Esophagus squamous epithelium (tissue), 4 donors: ENCODE measurements at regions not wholly inside any gene's neighbourhood (a gene's known extent, or its start where the extent isn't known, plus 50 kb on each side); places are given as distances from the start of the nearest gene placed in this dataset.

Source experiments
- POLR2A ChIP-seq, 4 donors: fragments of 450-650 bp; IDR thresholded peaks; one replicate each; pipeline ENCODE4 v1.6.1; 2017; ENCODE audit warnings: antibody characterized with exemption in 4 of 4, mild to moderate bottlenecking in 4 of 4, moderate library complexity in 3 of 4
- TF ChIP-seq, protein P1 (sequence below), 6 experiments: fragments of 450-650 bp in 4 of 6; fragments of 200-600 bp in 2 of 6; sonication (generic) in 2 of 6; IDR thresholded peaks; one replicate each; pipeline ENCODE4 v1.5.1; 2016 to 2019; ENCODE audit warnings: antibody characterized with exemption in 6 of 6, mild to moderate bottlenecking in 4 of 6, moderate library complexity in 4 of 6

DNA sequence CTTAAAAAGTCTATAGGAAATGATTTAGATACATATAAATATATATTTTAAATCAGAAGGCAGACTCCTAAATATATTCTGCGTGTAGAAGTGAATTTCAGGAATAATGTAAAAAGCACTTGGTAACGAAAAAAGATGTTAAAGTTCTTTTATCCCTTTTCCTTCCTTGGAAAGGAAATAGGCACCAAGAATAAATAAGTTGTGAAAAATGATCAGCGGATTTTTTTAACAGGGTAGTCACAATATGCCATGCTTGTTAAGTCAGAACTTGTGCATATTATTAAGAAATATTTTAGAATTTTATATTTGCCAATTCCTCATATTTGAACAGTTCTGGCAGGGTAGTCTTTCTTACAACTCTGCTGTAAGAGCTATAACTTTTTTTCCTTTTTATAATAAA, 173.8 kb downstream of the CD83 start:
- TF ChIP-seq, protein P1, sequence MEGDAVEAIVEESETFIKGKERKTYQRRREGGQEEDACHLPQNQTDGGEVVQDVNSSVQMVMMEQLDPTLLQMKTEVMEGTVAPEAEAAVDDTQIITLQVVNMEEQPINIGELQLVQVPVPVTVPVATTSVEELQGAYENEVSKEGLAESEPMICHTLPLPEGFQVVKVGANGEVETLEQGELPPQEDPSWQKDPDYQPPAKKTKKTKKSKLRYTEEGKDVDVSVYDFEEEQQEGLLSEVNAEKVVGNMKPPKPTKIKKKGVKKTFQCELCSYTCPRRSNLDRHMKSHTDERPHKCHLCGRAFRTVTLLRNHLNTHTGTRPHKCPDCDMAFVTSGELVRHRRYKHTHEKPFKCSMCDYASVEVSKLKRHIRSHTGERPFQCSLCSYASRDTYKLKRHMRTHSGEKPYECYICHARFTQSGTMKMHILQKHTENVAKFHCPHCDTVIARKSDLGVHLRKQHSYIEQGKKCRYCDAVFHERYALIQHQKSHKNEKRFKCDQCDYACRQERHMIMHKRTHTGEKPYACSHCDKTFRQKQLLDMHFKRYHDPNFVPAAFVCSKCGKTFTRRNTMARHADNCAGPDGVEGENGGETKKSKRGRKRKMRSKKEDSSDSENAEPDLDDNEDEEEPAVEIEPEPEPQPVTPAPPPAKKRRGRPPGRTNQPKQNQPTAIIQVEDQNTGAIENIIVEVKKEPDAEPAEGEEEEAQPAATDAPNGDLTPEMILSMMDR (IDR thresholded peaks at IDR 0.05), result no peak
- no peak for TF ChIP-seq POLR2A (IDR thresholded peaks at IDR 0.05)
